K562 (cell line): ENCODE measurements at regions not wholly inside any gene's neighbourhood (a gene's known extent, or its start where the extent isn't known, plus 50 kb on each side); places are given as distances from the start of the nearest gene placed in this dataset.

Experiments
- POLR2A ChIP-seq: fragments of 450-650 bp; conservative IDR thresholded peaks from 2 replicates; pipeline ENCODE4 v1.6.1; 2016
- RFX5 ChIP-seq: IDR thresholded peaks from 2 replicates; pipeline ENCODE4 v1.6.1; 2011; ENCODE audit warnings: low read depth, mild to moderate bottlenecking, improper control_type of control experiment, low read length
- USF1 ChIP-seq: sonication (generic); formaldehyde crosslinking; IDR thresholded peaks from 2 replicates; pipeline ENCODE4 v1.9.0; 2022; ENCODE audit warnings: mild to moderate bottlenecking, missing genetic modification reagents

DNA sequence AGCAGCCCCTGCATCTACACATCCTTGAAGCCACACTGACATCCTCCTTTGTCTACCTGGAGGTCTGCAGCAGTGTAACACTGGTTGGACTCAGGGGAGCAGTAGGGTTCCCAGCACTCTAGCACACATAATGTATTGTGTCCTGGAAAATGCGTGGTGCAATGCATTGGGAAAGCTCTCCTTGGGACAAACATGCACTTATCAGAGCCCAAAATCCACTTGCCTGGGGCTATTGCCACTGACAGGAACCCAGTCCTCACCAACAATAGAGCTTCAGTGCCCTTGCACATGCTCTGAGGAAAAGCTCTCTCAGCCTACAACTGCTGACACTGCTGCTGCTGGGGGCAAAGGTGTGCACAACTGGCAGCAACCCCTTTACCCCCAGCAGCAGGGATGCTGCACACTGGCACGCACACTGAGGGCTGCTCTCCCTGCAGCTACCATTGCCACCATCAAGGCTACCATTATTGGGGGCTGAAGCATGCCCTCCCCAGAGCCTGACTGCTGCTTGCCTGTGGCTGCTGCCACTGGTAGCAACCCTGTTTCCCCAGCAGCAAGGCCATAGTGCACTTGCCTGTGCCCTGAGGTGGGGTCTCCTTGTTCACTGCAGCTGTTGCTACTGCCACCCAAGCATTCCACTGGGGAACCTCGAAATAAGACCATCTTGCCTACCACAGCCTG lies 221.9 kb downstream of the SLC38A4 start:
- no peak for TF ChIP-seq RFX5
- no peak for TF ChIP-seq USF1 (CRISPR knock-in tag)
- TF ChIP-seq POLR2A, result no peak
